Astrocyte (in vitro differentiated cells and primary cell): ENCODE measurements at regions not wholly inside any gene's neighbourhood (a gene's known extent, or its start where the extent isn't known, plus 50 kb on each side); places are given as distances from the start of the nearest gene placed in this dataset.

ENCODE experiments used
- CTCF ChIP-seq: IDR thresholded peaks from 2 replicates; pipeline ENCODE4 v1.5.1; 2011; ENCODE audit warnings: low read depth, mild to moderate bottlenecking, inconsistent platforms, low read length, moderate library complexity; ENCODE audit not compliant: insufficient read depth
- EZH2 ChIP-seq: IDR thresholded peaks from 2 replicates; pipeline ENCODE4 v1.6.1; 2012; ENCODE audit warnings: mild to moderate bottlenecking, low read length, inconsistent platforms; ENCODE audit not compliant: insufficient read depth

- TF ChIP-seq CTCF (no peak), EZH2 (no peak)
Measured at GRCh38 chr6:108742041-108742440, 106.2 kb upstream of the ARMC2 start.
